ENCODE measurements at regions not wholly inside any gene's neighbourhood (a gene's known extent, or its start where the extent isn't known, plus 50 kb on each side); places are given as distances from the start of the nearest gene placed in this dataset.
A peak's percentile ranks its signal among the peaks of the same experiment; 100 is the strongest.

GRCh38 chr5:61919920-61920319 lies 386.1 kb upstream of the KIF2A start:
- Histone ChIP-seq H3K36me3 (replicated peaks in 1 of 2; ENCODE audit: insufficient read depth in 1 of 2, low read depth in 2 of 2) (no peaks in the 10 kb centered on the region), H3K4me1 (peaks cover 11% of the 10 kb centered on the region), H3K27me3 (no peaks in the 10 kb centered on the region), H3K4me3 (no peak overlapping the region), H3K27ac (peak overlapping the region in 1 of 4 donors; percentile 18), H3K9me3 (no peaks in the 10 kb centered on the region)
- no peak for TF ChIP-seq CTCF (IDR thresholded peaks at IDR 0.05)
- peak; percentile 41 to 82 (median 70) for DNase-seq
- 23 to 30% methylated on average over 6 of the region's 6 CpGs for whole genome bisulfite sequencing, 2 donors
- intact Hi-C loops (cut with DNase I): loop anchor here (10.0 kb wide), 1 partner anchor 255 kb away; no protein-coding TSS in a partner anchor
- ATAC-seq: peak; percentile 72

- ATAC-seq: no peak
- no peaks in the 10 kb centered on the region for H3K27me3 ChIP-seq
- H3K9me3 ChIP-seq: no peaks in the 10 kb centered on the region
- WGBS, 2 donors: 74 to 79% methylated on average over 1 of the region's 1 CpG
- no peak for TF ChIP-seq POLR2A (IDR thresholded peaks at IDR 0.05)
- no peak for TF ChIP-seq CTCF (IDR thresholded peaks at IDR 0.05)
- intact Hi-C loops (cut with DNase I): loop anchor here (10.0 kb wide), 1 partner anchor 259 kb away; no protein-coding TSS in a partner anchor
- no peak for DNase-seq
- no peak overlapping the region for H3K4me3 ChIP-seq
- peaks cover 6% of the 10 kb centered on the region for H3K4me1 ChIP-seq
- no peak overlapping the region for H3K27ac ChIP-seq
- H3K36me3 ChIP-seq (replicated peaks in 1 of 2; ENCODE audit: insufficient read depth in 1 of 2, low read depth in 2 of 2): no peaks in the 10 kb centered on the region
Measured at GRCh38 chr5:61924251-61924650, 381.8 kb upstream of the KIF2A start.

- no peak for TF ChIP-seq CTCF (IDR thresholded peaks at IDR 0.05)
- no peak for TF ChIP-seq POLR2A (IDR thresholded peaks at IDR 0.05)
- Histone ChIP-seq H3K4me1 (no peaks in the 10 kb centered on the region), H3K4me3 (no peak overlapping the region), H3K27ac (no peak overlapping the region), H3K36me3 (replicated peaks in 1 of 2; ENCODE audit: insufficient read depth in 1 of 2, low read depth in 2 of 2) (no peaks in the 10 kb centered on the region), H3K9me3 (no peaks in the 10 kb centered on the region), H3K27me3 (no peaks in the 10 kb centered on the region)
- intact Hi-C loops (cut with DNase I): loop anchor here (10.0 kb wide), 1 partner anchor 262 kb away; no protein-coding TSS in a partner anchor
- no peak for ATAC-seq
- no peak for DNase-seq
Measured at GRCh38 chr5:61926911-61927310, 379.1 kb upstream of the KIF2A start.

GRCh38 chr5:61931236-61931635 lies 374.8 kb upstream of the KIF2A start:
- no peaks in the 10 kb centered on the region for H3K27me3 ChIP-seq
- intact Hi-C loops (cut with DNase I): no loop called here
- DNase-seq (no peak), ATAC-seq (no peak)
- H3K27ac ChIP-seq: no peak overlapping the region
- no peak for TF ChIP-seq CTCF (IDR thresholded peaks at IDR 0.05)
- TF ChIP-seq POLR2A (IDR thresholded peaks at IDR 0.05): no peak
- no peaks in the 10 kb centered on the region for H3K36me3 ChIP-seq (replicated peaks in 1 of 2; ENCODE audit: insufficient read depth in 1 of 2, low read depth in 2 of 2)
- H3K9me3 ChIP-seq: no peaks in the 10 kb centered on the region
- H3K4me1 ChIP-seq: peaks cover 12% of the 10 kb centered on the region
- no peak overlapping the region for H3K4me3 ChIP-seq

- 27 to 28% methylated on average over 4 of the region's 4 CpGs for WGBS, 2 donors
- H3K4me3 ChIP-seq: no peak overlapping the region
- ATAC-seq: peak; percentile 99
Measured at GRCh38 chr5:61933787-61934626, 372.0 kb upstream of the KIF2A start.

More at GRCh38 chr5:61933787-61934626, 372.0 kb upstream of the KIF2A start:
- H3K9me3 ChIP-seq: no peaks in the 10 kb centered on the region
- peaks cover 12% of the 10 kb centered on the region for H3K4me1 ChIP-seq
- H3K36me3 ChIP-seq (replicated peaks in 1 of 2; ENCODE audit: insufficient read depth in 1 of 2, low read depth in 2 of 2): no peaks in the 10 kb centered on the region
- no peaks in the 10 kb centered on the region for H3K27me3 ChIP-seq
- DNase-seq: peak; percentile 81 to 91 (median 87)
- TF ChIP-seq CTCF (IDR thresholded peaks at IDR 0.05) (peak; percentile 68 to 98 (median 95)), POLR2A (IDR thresholded peaks at IDR 0.05) (no peak)
- intact Hi-C loops (cut with DNase I): no loop called here
- H3K27ac ChIP-seq: no peak overlapping the region

Measured in body of pancreas (tissue), 4 donors.